HUES48 (cell line): ENCODE measurements at regions not wholly inside any gene's neighbourhood (a gene's known extent, or its start where the extent isn't known, plus 50 kb on each side); places are given as distances from the start of the nearest gene placed in this dataset.

Experiments
- H3K27ac ChIP-seq: one replicate; pipeline ENCODE4 v1.7.0; 2013; ENCODE audit warnings: low read depth, low read length, inconsistent platforms
- H3K27me3 ChIP-seq: 2 replicates; pipeline ENCODE4 v1.6.1; 2013; ENCODE audit warnings: mild to moderate bottlenecking, low read length; ENCODE audit not compliant: control insufficient read depth, insufficient read depth
- H3K36me3 ChIP-seq: 2 replicates; pipeline ENCODE4 v1.6.1; 2013; ENCODE audit warnings: low read length; ENCODE audit not compliant: control insufficient read depth, insufficient read depth
- H3K4me1 ChIP-seq: 2 replicates; pipeline ENCODE4 v1.6.1; 2013; ENCODE audit warnings: mild to moderate bottlenecking, low read length; ENCODE audit not compliant: control insufficient read depth, insufficient read depth
- H3K4me3 ChIP-seq: 2 replicates; pipeline ENCODE4 v1.5.1; 2013; ENCODE audit warnings: mild to moderate bottlenecking, low read depth, low read length
- H3K9ac ChIP-seq: 2 replicates; pipeline ENCODE4 v1.6.1; 2013; ENCODE audit warnings: mild to moderate bottlenecking, low read depth, low read length, moderate library complexity
- H3K9me3 ChIP-seq: 2 replicates; pipeline ENCODE4 v1.6.1; 2013; ENCODE audit warnings: low read length; ENCODE audit not compliant: control insufficient read depth, insufficient read depth

DNA sequence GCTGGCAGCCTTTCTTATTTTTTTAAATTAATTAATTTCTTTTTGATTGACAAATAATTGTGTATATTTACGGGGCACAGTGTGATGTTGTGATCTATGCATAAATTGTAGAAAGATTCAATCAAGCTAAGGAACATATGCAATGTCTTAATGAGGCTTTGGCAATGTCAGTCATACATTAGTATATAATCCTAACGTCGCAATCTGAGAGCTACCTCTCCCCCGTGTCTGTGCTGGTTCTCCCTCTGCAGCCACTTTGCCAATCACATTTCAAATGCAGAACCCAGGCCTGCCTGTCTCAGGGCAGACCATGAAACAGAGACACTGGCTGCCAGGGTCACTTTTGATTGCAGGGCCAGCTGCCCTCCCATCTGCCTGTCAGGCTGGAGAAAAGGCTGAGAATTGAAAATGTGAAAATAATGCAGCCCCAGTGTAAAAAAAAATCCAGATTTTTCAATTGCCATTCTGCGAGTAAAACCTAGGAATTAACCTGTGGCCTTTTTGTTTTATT is 56.3 kb downstream of the SLC24A2 start:
- Histone ChIP-seq H3K9me3 (no peaks in the 10 kb centered on the region), H3K36me3 (no peaks in the 10 kb centered on the region), H3K27ac (no peak overlapping the region)

GRCh38 chr9:19728101-19728500 is 60.7 kb downstream of the SLC24A2 start:
- H3K4me1 ChIP-seq: no peaks in the 10 kb centered on the region
- H3K27ac ChIP-seq: no peak overlapping the region
- H3K9ac ChIP-seq: no peak overlapping the region
- H3K4me3 ChIP-seq: no peak overlapping the region
- no peaks in the 10 kb centered on the region for H3K36me3 ChIP-seq
- H3K27me3 ChIP-seq: no peaks in the 10 kb centered on the region
- H3K9me3 ChIP-seq: no peaks in the 10 kb centered on the region

More for the DNA sequence above, 56.3 kb downstream of the SLC24A2 start:
- no peak overlapping the region for H3K4me3 ChIP-seq
- no peaks in the 10 kb centered on the region for H3K4me1 ChIP-seq
- no peak overlapping the region for H3K9ac ChIP-seq
- H3K27me3 ChIP-seq: no peaks in the 10 kb centered on the region

GRCh38 chr9:19725970-19726369 is 62.9 kb downstream of the SLC24A2 start:
- H3K27ac ChIP-seq: no peak overlapping the region
- no peaks in the 10 kb centered on the region for H3K9me3 ChIP-seq
- H3K4me1 ChIP-seq: no peaks in the 10 kb centered on the region
- no peak overlapping the region for H3K4me3 ChIP-seq
- H3K36me3 ChIP-seq: no peaks in the 10 kb centered on the region
- no peaks in the 10 kb centered on the region for H3K27me3 ChIP-seq
- H3K9ac ChIP-seq: no peak overlapping the region

GRCh38 chr9:19720377-19720776 is 68.5 kb downstream of the SLC24A2 start:
- H3K36me3 ChIP-seq: no peaks in the 10 kb centered on the region
- H3K9me3 ChIP-seq: no peaks in the 10 kb centered on the region
- H3K4me1 ChIP-seq: no peaks in the 10 kb centered on the region
- H3K27me3 ChIP-seq: no peaks in the 10 kb centered on the region
- no peak overlapping the region for H3K4me3 ChIP-seq
- H3K9ac ChIP-seq: no peak overlapping the region
- no peak overlapping the region for H3K27ac ChIP-seq

GRCh38 chr9:19703702-19704101 is 85.1 kb downstream of the SLC24A2 start:
- Histone ChIP-seq H3K4me1 (peaks cover 57% of the 10 kb centered on the region), H3K27me3 (no peaks in the 10 kb centered on the region), H3K36me3 (no peaks in the 10 kb centered on the region), H3K9ac (no peak overlapping the region), H3K27ac (no peak overlapping the region), H3K4me3 (no peak overlapping the region), H3K9me3 (no peaks in the 10 kb centered on the region)

DNA sequence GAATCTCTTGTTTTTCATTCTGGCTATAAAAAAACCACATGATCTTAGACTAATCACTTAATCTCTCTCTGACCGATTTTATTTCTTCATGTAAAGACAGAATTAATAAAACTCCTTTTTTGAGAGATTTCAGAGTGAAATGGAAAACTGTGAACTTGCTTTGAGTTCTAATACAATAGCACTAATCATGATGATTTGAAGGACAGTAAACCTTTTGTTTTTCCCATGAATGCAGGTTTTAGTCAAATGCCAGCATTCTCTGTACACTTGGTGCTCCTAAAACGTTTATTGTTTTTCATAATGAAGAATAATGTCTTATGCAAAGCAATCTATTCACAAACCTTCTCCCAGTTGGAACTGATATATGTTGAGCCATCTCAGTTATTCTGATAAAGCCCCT is 86.8 kb downstream of the SLC24A2 start:
- Histone ChIP-seq H3K4me1 (peaks cover 61% of the 10 kb centered on the region), H3K9me3 (no peaks in the 10 kb centered on the region), H3K27me3 (no peaks in the 10 kb centered on the region), H3K4me3 (no peak overlapping the region), H3K9ac (no peak overlapping the region), H3K36me3 (no peaks in the 10 kb centered on the region), H3K27ac (no peak overlapping the region)

DNA sequence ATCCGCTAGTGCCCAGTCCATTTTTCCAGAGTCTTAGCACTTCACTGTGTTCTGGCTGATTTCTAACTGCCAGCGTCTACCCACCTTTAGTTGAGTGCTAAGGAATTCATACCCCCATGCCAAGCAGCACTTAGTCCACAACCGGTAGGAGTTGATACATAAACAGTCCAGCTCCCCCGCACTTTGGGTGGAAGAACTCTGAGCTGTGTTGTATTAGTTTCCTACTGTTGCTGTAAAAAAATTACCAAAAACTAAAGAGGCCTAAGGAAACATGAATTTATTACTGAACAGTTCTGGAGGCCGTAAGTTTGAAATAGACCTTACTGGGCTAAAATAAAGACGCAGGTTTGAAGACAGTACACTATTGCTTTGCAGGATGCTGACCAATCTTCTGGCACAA is 87.6 kb downstream of the SLC24A2 start:
- Histone ChIP-seq H3K36me3 (no peaks in the 10 kb centered on the region), H3K9me3 (peaks cover under 1% of the 10 kb centered on the region), H3K27me3 (no peaks in the 10 kb centered on the region), H3K4me1 (peaks cover 61% of the 10 kb centered on the region), H3K4me3 (no peak overlapping the region), H3K9ac (no peak overlapping the region), H3K27ac (no peak overlapping the region)

GRCh38 chr9:19700699-19701098 is 88.1 kb downstream of the SLC24A2 start:
- Histone ChIP-seq H3K27me3 (no peaks in the 10 kb centered on the region), H3K27ac (no peak overlapping the region), H3K9ac (no peak overlapping the region), H3K9me3 (peaks cover 6% of the 10 kb centered on the region), H3K36me3 (no peaks in the 10 kb centered on the region), H3K4me3 (no peak overlapping the region), H3K4me1 (peaks cover 61% of the 10 kb centered on the region)

- H3K9ac ChIP-seq: no peak overlapping the region
- peaks cover 6% of the 10 kb centered on the region for H3K9me3 ChIP-seq
- H3K4me1 ChIP-seq: peaks cover 58% of the 10 kb centered on the region
- H3K27me3 ChIP-seq: no peaks in the 10 kb centered on the region
- no peak overlapping the region for H3K4me3 ChIP-seq
- H3K36me3 ChIP-seq: no peaks in the 10 kb centered on the region
- H3K27ac ChIP-seq: peak overlapping the region; percentile 52
These were observed 89.1 kb downstream of the SLC24A2 start for GRCh38 chr9:19699756-19700155.

- Histone ChIP-seq H3K4me1 (peaks cover 54% of the 10 kb centered on the region), H3K36me3 (no peaks in the 10 kb centered on the region), H3K9ac (no peak overlapping the region), H3K4me3 (no peak overlapping the region), H3K9me3 (peaks cover 6% of the 10 kb centered on the region), H3K27ac (peak overlapping the region; percentile 54), H3K27me3 (no peaks in the 10 kb centered on the region)
These were observed 89.9 kb downstream of the SLC24A2 start for GRCh38 chr9:19698960-19699359.

GRCh38 chr9:19694601-19695000 is 94.2 kb downstream of the SLC24A2 start:
- H3K27me3 ChIP-seq: no peaks in the 10 kb centered on the region
- peaks cover 13% of the 10 kb centered on the region for H3K4me1 ChIP-seq
- H3K9me3 ChIP-seq: peaks cover 6% of the 10 kb centered on the region
- H3K9ac ChIP-seq: no peak overlapping the region
- no peaks in the 10 kb centered on the region for H3K36me3 ChIP-seq
- H3K4me3 ChIP-seq: no peak overlapping the region
- H3K27ac ChIP-seq: no peak overlapping the region

DNA sequence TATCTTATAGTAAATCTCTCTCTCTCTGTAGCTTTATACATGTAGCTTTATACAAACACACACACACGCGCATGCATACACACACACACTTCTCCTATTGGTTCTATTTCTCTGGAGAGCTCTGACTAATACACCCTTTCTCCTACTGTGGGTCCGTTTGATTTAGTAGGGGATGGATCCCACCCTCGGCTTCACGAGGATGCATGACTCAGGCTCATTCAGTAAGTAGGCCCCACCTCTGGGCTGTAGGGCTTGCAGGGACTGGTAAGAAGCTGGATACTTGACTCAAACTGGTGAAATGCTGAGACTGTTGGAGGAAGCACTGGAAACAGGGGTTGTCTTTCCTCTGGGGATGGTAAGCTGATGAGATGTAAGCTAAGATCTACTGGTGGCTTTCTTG is 98.7 kb downstream of the SLC24A2 start:
- no peak overlapping the region for H3K4me3 ChIP-seq
- no peak overlapping the region for H3K27ac ChIP-seq
- no peaks in the 10 kb centered on the region for H3K4me1 ChIP-seq
- no peaks in the 10 kb centered on the region for H3K27me3 ChIP-seq
- H3K9ac ChIP-seq: no peak overlapping the region
- H3K9me3 ChIP-seq: no peaks in the 10 kb centered on the region
- H3K36me3 ChIP-seq: no peaks in the 10 kb centered on the region
